Stimulated activated CD8-positive, alpha-beta memory T cell treated with anti-CD3 and anti-CD28 coated beads, Interleukin-12 subunit alpha, Interleukin-12 subunit beta, amount 100 ng/mL, for 4 hours (primary cell): ENCODE measurements at regions not wholly inside any gene's neighbourhood (a gene's known extent, or its start where the extent isn't known, plus 50 kb on each side); places are given as distances from the start of the nearest gene placed in this dataset.
A peak's percentile ranks its signal among the peaks of the same experiment; 100 is the strongest.

Source experiments
- DNase-seq: peaks from one replicate; pipeline ENCODE4 v3.0.0-alpha.2; 2020; ENCODE audit warnings: low read depth

DNA sequence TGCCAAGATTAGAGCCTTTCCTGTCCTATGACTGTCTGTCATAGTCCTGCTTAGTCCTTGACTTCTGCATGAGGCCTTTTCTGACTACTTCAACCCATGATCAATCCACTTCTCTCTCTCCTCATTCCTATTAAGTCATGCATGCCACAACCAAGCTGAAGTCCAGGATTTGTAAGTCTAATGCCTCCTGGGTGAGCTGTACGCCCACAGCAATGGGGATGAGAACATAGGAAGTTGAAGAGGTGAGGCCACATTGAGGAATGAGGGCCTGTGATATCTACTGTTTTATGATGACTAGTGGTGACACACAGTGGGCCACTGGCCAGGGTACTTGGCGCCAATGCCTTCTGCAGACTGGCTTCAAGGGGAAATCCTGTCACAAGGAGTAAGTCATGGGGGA lies 994.1 kb upstream of the TMEM132C start:
- no peak for DNase-seq

- DNase-seq = no peak
Measured at GRCh38 chr12:127273626-127274025, 993.3 kb upstream of the TMEM132C start.

DNA sequence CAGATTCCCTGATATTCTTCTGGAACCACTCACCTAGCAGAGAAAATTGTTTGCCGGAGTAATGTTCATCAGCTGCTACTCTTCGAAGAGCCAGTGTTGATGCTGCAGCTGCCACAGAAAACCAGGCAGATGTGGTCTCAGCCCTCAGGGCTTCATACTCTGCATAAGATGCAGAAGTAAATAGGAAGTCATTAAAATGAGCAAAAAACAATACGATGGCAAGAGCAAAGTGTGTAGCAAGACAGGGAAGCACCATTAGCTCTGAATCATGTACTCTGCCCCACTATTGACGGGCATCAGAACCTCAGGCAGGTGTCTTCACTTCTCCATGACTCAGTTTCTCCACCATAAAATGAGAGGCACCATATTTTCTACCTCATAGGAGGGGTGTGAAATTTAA lies 991.6 kb upstream of the TMEM132C start:
- no peak for DNase-seq

- no peak for DNase-seq
Measured at GRCh38 chr12:127277882-127278281, 989.1 kb upstream of the TMEM132C start.

GRCh38 chr12:127278351-127278750 lies 988.6 kb upstream of the TMEM132C start:
- DNase-seq = no peak

DNA sequence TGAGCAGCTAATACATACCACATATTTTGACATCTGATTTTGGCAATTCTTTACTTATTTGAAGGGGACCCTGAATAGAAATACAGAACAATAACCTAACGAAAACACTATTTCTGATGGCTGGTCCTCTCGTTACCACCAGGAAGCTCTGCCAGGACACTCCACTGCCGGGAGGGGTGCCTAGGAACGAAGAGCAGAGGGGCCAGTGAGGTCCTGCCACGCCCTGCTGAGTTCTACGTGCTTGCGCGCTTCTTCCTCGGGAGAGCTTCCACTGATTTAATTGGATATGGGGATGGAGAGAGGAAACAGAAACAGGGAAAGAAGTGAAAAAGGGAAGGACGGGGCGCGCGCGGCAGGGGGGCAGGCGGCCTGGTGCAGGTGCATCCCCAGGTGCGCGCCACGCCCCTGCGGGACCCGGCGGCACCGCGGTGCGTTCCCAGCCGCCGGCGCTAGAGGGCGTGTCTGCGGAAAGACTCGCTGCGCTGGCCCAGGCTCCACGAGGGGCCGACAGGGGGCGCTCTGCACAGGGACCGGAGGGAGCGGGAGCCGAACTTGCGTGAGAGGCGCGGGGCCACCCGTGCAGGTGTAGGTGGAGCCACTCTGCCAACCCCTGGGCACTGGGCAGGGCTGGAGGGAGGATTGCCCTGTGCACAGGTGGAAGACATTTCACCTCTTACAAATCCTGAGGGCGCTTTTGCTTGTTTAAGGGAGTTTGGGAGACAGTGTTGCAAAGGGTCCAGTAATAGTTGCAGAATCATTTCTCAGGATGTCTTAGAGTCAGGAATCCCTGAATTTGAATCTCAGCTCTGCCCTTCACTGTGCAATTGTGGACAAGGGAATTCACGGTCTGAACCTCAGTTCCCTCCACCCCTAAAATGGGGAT lies 986.3 kb upstream of the TMEM132C start:
- peak; percentile 10 for DNase-seq

DNA sequence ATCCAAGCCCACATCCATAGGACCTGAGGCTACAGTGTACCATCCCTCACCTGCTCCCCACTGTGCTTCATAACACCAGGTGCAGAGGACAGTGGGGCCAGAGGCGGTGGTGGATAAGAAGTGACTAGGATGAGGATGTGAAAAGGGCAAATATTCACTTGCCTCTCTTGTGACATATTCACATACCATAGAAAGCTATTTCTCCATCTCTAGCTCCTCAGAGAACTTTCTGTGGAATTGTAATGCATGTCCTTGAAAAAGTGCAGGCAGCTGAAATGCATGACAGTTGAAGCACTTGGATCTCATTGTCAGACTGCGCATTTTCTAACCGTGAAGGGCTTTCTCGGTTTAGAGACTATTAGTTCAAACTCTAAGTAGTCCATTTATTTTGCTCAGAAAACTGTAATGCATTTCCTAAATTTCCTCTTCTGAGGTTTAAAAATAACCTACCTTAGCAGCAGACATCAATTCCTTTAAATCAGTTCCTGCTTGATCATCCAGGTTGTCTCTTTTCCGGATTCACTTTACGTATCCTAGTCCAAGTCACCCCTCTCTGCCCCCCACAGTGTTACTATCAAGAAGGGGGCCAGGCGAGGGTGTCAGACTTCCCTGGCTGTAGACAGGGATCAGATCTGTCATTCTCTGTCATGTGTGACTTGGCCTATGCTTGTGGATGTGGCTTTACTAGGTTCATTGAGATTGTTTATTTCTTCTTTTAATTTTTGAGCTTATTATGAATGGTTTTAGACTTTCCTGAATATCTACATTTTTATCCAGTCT lies 984.0 kb upstream of the TMEM132C start:
- no peak for DNase-seq

GRCh38 chr12:127284021-127284420 lies 982.9 kb upstream of the TMEM132C start:
- DNase-seq = no peak

- no peak for DNase-seq
Measured at GRCh38 chr12:127284870-127285431, 982.0 kb upstream of the TMEM132C start.

DNA sequence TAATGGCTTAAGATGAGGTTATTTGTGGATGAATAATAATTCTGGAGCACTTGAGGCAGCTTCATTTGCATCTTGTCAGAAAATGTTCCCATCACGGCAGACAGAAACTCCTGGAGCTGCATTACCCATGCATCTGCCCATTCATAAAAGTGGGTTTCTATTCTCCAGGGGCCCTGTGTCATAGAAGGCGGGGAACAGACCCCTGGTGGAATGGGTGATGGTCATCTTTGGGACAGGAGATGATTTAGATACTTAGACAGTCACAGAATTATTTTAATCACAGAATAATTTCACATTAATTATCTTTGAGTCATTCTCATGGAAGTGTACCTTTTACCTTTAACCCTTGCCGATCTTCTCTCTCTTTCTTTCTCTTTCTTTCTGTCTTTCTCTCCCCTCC lies 980.7 kb upstream of the TMEM132C start:
- no peak for DNase-seq

- no peak for DNase-seq
Measured at GRCh38 chr12:127287256-127287655, 979.7 kb upstream of the TMEM132C start.

GRCh38 chr12:127290251-127290650 lies 976.7 kb upstream of the TMEM132C start:
- DNase-seq = no peak

GRCh38 chr12:127292736-127293135 lies 974.2 kb upstream of the TMEM132C start:
- DNase-seq = no peak

GRCh38 chr12:127293507-127294310 lies 973.3 kb upstream of the TMEM132C start:
- DNase-seq = no peak

DNA sequence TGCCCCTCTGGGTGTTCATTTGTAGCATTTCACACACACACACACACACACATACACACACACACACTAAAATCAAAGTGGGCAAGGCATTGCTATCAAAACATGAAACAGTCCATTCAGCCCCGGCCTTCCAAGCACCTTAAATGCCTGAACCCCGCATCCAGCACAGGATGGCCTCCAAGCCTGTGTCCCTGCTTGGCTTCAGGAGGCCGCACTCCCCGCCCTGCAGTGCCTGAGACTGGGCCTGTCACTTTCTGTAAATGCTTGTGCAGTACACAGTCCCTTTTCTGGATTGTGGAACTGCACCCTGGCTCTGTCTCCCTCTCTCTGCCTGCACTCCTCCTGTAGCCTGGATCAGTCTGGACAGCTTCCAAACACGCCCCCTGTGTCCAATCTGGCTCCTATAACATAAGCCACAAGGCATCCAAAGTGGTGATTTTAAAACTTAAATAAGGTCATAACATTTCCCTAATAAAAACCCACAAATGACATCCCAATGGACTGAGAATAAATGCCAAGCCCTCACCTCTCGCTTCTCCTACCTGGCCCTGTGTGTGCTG lies 972.2 kb upstream of the TMEM132C start:
- DNase-seq = no peak

GRCh38 chr12:127295630-127296029 lies 971.3 kb upstream of the TMEM132C start:
- no peak for DNase-seq

DNA sequence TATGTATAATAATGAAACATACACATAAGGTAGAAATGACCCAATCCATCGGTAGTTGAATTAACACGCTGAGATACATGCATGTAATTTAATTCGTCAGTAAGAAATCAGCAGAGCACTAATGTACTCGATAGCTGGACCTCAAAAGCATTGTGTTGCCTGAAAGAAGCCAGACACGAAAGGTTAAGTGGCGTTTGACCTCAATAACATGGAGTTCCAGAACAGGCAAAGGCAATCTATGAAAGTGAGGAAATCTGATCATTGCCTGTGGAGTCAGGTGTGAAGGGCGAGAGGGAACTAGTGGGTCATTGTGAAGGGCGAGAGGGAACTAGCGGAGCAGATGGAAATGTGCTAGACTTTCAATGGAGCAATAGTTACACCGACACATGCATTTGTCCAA lies 970.4 kb upstream of the TMEM132C start:
- DNase-seq = no peak

DNA sequence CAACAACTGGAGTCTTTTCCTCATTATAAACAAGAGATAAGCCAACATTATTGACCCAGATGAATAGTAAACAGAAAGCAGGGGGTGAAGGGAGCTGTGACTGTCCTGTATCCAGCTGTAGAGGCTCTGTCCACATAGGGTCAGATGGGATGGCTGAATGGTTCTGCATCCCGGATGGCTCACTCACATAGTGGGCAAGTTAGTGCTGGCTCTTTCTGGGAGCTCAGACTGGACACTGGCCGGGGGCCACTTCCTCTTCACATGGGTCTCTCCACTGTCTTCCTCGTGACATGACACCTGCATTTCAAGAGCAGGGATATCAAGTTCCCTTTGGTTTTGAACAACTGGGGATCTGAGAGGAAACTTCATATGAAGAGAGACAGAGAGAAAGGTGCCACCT lies 969.6 kb upstream of the TMEM132C start:
- no peak for DNase-seq

- no peak for DNase-seq
Measured at GRCh38 chr12:127300075-127300474, 966.9 kb upstream of the TMEM132C start.

- DNase-seq = no peak
Measured at GRCh38 chr12:127300753-127301152, 966.2 kb upstream of the TMEM132C start.

- DNase-seq = no peak
Measured at GRCh38 chr12:127301876-127302275, 965.1 kb upstream of the TMEM132C start.
